ENCODE measurements at regions not wholly inside any gene's neighbourhood (a gene's known extent, or its start where the extent isn't known, plus 50 kb on each side); places are given as distances from the start of the nearest gene placed in this dataset.
"Not testable (repeated sequence)": the region's sequence is repeated elsewhere in the genome, so short reads cannot be mapped to it uniquely, and the experiment has no call there.

DNA sequence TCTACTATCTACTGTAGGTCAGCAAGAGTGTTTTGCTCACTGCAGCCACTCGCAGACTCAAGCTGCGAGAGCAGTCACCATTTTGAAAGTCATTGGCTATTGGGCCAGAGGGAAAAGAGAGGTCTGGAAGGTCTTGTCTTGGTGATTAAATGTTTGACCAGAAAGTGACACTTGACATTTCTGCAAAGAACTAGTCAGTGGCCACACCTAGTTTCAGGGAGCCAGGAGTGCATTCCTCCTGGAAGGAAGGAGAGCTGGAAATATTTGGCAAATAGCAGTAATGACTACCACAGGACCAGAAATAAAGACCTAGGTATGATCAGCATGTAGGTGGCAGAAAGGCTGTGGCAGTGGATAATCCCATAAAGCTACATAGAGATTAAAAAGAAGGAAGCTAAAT lies 440.0 kb upstream of the PLXNA2 start:
- intact Hi-C loops (cut with micrococcal nuclease): no loop called here

DNA sequence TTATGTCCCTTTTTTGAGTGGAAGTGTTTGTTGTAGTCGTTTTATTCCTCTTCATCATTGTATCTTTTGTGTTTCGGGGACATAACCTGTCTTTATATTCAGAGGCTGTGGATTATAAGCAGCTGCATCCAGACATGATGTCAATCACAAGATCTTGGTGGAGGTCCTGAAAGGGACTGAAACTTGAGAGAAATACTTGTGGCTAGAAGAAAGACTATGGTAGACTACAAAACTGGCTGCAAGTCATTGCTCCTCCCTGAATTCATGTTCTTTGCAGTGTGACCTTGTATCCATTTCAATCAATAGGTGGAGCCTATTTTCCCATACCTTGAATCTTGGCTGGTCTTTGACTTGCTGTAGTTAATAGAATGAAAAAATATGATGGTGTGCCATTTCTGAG lies 442.4 kb upstream of the PLXNA2 start:
- intact Hi-C loops (cut with micrococcal nuclease): no loop called here

DNA sequence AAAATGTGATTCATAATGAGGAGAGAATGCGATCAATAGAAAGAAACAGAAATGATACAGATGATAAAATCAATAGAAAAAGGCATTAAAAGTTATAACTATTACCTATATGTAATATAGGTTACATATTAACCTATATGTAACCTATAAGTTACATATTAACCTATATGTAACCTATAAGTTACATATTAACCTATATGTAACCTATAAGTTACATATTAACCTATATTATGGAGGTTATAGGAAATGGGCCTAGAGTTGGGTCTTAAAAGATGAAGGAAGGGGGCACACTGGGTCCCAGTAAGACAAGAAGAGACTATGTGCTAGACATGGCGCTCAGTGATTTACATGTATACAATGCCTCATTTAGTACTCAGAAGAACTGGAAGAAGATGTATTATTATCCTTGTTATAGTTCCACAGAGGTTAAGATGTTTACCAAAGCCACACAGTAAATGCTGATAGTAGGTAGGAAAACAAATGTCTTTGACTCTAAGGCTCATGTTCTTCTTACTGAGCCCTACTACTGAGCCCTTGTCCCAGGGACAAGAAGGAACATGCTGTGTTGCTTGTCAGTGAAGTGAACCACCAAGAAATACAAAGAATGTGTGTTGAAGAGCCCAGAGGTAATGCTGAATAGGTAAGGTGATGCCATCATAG lies 444.6 kb upstream of the PLXNA2 start:
- intact Hi-C loops (cut with micrococcal nuclease): no loop called here

DNA sequence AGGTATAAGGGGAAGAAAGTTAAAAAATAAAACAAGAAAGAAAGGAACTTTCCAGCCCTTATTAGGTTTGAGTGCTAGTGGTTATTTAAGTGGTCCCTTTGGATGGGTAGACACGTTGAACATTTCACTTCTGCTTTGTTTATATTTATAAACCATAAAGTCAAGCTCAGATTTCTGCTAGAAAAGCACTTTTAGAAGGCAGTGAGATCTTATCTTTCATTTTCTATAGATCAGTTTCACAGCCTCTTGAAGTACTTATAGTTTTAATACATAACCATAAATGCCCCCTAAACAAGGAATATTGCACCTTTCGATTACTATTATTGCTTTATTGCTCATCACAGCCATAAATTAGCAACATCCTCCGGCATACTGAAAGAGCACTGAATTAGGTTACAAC lies 446.8 kb upstream of the PLXNA2 start:
- intact Hi-C loops (cut with micrococcal nuclease): no loop called here

DNA sequence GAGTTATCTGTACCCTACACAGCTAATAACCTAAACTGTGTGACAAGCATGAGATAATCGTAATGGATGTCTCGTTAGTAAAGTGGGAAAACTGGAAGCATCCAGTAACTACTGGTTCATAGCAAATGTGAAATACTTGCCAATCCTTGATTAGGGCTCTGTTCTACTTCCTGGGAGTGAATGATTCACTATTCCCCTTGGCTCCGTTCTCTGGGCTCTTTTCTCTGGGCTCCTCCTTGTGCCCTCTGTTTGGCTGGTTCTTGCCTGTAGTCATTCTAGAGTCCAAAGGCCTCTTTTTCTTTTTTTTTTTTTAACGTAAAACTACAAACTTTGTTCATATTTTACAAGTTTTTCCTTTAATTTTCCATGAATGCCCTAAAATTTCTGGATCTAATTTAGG lies 465.8 kb upstream of the PLXNA2 start:
- intact Hi-C loops (cut with micrococcal nuclease): no loop called here

DNA sequence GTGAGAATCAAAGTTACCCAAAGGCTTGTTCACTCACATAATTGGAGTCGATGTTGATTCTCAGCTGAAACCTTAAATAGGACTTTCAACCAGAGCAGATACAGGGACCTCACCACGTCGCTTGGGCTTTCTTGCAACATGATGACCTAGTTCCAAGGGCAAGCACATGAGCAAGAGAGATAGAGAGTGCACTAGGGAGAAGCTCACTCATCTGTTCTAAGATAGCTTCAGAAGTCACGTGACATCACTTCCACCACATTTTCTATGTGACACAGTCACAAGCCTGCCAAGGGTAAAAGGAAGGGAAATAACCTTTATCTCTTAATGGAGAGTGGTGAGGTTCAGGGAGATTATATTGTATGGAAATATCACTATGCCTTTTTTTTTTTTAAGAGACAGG lies 470.1 kb upstream of the PLXNA2 start:
- intact Hi-C loops (cut with micrococcal nuclease): no loop called here

DNA sequence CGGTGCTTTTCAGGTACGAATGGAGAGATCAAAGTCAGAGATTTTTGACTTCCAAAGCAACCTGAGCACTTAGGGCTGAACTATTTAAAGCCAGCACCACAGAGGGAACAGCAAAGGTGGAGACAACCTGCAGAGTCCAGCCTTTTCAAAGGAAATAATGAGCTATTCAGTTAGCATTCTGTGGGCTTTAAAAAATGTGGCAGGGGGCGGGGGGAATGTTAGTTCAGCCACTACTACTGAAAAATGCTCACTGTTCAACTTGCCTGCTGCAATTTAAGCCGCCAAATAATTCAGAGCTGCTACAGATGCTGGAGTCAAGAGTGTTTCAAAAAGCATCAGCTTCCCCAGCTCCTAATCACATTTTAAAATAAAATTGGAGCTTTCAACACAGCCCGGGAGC lies 473.3 kb upstream of the PLXNA2 start:
- intact Hi-C loops (cut with micrococcal nuclease): no loop called here

DNA sequence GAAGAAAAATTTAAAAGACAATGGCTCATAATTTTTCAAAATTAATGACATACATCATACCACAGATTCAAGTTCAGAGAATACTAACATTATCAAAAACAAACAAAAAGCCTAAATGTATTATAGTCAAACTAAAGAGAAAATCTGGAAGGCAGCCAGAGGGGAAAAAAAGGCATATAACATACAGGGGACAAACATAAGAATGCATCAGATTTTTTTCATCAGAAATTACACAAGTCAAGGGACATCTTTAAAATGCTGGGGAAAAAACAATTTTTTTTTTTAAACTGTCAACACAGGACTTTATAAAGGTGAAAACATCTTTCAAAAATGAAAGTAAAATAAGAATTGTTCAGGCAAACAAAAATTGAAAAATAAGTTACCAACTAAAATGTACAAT lies 478.4 kb upstream of the PLXNA2 start:
- intact Hi-C loops (cut with micrococcal nuclease): no loop called here

DNA sequence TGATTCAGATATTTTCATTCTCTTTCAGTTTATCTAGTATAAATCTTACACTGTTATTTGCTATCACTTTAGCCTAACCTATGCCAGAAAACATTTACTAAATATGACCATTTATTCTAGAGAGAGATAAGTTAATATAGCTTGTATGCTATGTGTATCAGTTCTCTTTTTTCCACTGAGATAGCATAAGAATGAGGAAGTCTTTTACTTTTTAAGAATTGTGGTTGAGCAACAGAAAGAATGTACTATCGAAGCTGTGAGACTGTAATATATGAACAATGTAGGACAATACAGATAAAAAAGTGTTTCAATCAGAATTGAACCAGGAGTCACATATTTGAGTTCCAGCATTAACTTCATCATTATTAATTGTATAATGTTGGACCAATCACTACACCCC lies 479.9 kb upstream of the PLXNA2 start:
- intact Hi-C loops (cut with micrococcal nuclease): no loop called here

DNA sequence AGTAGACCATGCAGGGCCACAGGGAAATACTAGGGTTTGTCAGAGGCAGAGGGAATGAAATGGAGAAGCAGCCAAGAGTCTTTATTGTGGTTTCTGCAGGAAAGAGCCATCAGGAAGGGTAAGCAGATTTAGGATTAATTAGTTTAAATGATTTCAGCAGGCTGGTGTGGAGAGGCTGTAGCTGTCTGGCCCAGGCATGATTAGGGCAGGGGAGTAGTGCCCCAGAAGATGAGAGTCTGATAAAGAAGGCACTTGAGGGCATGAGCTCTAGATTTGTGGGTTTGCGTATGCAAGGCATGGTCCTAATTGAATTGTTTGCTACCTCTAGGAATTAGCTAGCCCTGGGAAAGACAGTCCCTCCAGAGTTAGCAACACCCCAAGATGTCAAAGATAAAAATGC lies 484.6 kb upstream of the PLXNA2 start:
- intact Hi-C loops (cut with micrococcal nuclease): no loop called here

DNA sequence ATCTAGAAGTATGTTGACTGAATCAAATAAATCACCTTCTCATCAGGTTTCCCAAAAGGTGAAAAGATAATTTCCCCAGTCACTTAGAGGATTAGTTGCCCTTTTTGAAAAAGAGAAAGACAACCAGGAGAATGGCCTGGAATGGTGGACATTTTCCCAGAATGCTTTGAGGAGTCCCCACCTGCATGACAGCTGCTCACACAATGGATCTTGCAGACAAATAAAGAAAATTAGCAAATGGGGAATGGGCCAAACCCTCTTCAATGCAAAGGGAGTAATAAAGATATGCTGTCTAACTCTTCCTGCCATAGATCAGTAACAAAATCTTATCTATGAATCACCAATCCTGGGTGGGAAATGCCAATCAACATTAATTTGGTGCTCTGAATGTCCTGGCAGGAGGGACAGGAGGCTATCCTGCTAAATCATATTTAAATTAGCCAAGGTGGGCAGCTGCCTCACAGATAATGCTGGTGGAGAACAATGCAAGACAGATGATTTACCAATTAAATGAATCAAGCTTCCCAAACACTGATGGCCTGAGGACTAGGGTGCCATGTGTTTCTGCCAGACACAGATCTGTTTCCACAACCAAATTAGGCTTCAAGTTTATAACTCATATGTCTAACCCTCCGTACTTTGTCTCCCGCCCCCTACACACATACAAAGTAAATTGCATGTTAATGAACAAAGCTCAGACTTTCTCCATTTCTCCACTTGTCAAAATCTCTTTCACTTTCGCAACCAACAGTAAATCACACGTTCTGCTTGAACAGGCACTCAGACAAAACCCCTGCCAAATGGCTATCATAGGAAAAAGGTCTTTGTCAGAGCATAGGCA lies 488.0 kb upstream of the PLXNA2 start:
- intact Hi-C loops (cut with micrococcal nuclease): no loop called here

DNA sequence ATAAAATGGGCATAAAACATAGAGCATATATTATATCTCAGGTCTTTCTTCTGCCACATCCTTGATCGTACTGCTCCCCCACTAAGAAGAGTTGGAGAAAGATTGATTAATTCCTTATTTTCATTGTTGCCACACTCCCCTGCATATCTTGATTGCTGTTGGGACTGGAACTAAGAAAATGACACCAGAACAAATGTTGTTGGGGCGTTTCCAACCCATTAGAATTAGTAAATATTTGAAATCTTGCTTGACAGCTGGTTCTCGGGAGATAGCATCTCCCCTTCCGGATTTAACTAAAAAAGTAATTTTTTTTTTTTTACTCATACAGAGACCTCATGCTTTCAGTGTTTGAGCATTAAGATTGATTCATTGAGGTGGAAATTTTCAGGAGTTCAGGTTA lies 493.0 kb upstream of the PLXNA2 start:
- intact Hi-C loops (cut with micrococcal nuclease): no loop called here

DNA sequence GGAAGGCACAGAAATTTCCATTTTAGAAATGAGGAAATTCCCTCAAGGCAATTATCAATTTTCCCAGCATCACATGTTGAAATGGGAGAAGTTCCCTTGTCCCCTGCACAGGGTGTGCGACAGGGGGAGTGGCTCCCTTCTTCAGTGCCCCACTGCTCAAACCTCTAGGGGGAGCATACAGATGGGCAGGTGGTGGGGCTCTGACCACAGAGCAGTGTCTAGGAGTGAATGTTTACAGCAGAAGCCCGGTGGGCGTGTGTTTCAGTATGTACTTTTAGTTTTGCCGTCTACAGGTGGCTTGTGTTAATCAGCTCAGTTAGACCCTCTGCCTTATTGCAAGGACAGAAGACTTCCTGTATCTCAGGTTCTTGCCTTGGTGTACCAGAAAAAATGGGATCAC lies 493.7 kb upstream of the PLXNA2 start:
- intact Hi-C loops (cut with micrococcal nuclease): no loop called here

DNA sequence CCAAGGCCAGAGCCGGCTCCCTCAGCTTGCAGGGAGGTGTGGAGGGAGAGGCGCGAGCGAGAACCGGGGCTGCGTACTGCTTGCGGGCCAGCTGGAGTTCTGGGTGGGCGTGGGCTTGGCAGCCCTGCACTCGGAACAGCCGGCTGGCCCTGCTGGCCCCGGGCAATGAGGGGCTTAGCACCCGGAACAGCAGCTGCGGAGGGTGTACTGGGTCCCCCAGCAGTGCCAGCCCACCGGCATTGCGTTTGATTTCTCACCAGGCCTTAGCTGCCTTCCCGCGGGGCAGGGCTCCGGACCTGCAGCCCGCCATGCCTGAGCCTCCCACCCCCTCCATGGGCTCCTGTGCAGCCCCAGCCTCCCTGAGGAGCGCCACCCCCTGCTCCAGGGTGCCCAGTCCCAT lies 495.5 kb upstream of the PLXNA2 start:
- intact Hi-C loops (cut with micrococcal nuclease): not testable (repeated sequence)

DNA sequence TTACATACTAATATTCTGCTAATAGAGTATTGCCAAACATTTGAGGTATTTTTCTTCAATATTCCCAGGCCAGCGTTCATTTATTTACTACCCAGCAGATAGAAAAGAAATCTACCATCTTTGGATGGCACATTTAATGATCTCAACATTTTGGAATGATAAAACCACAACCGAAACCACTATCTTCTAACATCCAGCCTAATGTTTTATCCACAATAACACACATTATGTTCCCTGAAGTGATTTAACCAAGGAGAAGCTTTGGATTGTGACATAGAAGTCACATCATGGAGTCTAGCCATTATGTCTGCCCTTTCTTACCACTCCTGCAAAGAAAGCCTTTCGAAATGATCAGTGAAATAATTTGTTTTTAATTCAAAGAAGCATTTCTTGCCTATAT lies 497.1 kb upstream of the PLXNA2 start:
- intact Hi-C loops (cut with micrococcal nuclease): no loop called here

DNA sequence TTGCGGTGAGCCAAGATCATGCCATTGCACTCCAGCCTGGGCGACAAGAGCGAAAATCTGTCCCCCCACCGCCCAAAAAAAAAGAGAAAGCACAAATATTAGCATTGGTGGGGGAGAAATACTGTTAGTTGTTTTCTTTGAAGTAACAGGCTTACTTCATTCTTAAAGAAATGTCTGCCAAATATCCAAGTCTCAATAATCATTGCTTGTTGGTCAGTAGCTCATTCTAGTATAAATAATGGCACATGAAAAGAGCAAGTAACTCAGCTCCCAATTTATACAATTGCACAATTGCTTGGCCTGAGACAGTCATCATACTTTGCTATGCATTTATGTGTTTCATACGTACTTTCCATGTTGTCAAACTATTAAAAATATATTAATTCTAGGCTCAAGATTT lies 499.2 kb upstream of the PLXNA2 start:
- intact Hi-C loops (cut with micrococcal nuclease): no loop called here

DNA sequence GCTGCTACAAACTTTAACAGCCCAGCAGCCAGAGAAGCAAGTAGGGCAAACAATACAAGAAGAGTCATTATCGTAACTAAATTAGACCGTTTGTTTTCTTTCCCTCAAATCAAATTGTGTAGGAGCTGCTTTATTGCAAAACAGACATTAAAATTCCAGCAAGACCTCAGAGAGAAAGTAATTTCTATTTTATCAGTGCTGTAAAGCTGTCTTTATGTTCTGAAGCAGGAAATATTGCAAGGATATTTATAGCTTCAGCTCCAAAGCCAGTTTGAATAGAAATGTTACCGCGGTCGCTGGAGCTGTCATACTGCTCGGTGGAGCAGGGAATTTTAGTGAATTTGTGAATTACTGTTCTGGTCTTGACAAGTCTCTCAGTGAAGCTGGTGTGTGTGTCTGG lies 503.8 kb upstream of the PLXNA2 start:
- intact Hi-C loops (cut with micrococcal nuclease): no loop called here

DNA sequence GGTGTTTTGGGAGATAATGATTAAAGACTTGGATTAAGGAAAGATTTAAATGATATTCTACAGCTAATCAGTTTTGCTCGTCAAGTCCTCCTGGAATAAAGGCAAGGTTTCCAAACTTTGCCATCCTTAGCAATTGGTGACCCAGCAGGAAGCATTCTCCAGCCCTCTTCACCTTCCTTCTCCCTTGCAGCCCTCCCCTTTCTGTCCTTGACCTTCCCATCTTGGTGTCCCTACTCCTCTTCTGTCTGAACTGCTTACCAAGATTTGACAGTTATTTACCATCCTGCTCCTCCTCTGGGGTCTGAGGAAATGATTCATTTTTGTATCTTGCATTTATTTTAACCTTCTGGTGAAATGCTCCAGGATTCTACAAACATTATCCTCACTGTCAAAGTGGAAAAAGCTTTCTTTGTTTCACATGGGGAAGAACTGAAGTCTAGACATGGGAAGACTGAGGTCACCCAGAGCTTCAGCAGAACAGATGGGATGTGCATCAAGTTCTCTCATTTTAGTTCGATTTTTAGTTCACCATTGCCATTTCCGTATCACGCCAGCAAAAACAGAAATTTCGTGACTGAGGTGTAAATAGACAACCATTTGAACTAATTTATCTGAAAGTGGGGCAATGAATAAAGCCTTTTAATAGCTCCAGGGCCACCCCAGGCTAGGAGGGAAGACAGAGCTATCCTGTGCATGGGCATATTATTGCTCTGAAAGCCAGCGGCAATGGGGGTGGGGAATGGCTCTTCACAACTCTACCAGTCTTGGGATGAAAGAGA lies 504.4 kb upstream of the PLXNA2 start:
- intact Hi-C loops (cut with micrococcal nuclease): no loop called here

DNA sequence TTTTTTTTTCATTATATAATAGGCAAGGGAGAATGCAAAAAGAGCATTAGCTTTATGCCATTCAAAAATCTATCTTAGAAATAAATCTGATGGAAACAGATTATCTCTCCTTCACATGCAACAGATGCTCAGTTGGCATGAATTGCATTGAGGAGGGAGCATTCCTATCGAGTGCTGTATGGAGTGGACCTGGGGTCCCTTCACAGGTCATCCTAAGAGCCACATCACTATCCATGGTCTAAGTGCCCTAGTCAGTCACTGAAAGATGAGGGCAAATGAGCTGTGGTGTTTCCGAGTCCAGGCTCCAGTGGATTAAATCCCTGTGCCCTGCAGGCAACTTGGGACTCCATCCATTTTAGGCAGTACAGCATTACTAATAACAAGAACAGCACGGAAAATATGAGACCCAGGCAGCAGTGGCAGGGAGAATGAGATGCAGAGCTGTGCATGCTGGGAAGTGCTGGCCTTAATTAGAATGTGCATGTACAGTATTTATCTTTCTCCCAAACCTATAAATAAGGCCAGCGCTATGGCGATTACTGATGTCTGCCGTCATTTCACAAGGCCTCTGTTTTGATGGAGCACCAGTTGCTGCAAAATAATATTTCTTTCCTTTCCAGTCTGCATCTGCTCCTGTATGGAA lies 512.3 kb upstream of the PLXNA2 start:
- intact Hi-C loops (cut with micrococcal nuclease): no loop called here

DNA sequence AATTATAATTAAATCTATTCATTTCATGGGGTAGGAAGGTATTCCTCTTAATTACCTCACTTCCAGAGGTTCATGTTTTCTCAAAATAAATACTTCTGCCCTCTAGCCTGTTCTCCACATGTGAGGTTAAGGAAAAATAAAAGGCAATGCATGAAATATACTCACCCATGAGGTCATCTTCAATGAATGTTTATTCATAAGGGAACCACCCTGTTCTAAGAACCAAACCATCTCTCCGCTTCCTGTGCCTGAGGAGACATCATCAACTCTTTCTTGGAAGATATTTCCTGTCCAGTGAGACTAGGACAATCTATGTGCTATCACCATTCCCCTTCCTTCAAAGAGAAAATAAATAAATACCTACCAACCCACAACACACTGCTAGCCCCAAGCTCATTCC lies 513.7 kb upstream of the PLXNA2 start:
- intact Hi-C loops (cut with micrococcal nuclease): no loop called here

DNA sequence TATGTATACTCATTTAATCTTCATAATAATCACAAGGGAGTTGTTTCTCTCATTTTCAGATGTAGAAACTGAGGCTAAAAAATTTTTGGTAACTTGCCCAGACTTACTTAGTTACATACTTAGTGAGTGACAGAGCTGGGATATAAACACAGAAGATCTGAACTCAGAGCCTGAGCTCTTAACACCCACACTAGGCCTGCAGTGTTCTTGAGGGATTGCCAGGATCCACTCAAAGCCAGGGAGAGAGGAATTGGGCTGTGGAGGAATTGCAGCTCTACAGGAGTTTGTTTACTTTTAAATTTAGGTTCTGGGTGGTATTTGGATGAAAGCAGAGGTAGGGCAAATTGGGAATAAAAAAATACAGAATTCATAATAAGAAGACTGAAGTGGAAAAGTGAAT lies 515.1 kb upstream of the PLXNA2 start:
- intact Hi-C loops (cut with micrococcal nuclease): no loop called here

DNA sequence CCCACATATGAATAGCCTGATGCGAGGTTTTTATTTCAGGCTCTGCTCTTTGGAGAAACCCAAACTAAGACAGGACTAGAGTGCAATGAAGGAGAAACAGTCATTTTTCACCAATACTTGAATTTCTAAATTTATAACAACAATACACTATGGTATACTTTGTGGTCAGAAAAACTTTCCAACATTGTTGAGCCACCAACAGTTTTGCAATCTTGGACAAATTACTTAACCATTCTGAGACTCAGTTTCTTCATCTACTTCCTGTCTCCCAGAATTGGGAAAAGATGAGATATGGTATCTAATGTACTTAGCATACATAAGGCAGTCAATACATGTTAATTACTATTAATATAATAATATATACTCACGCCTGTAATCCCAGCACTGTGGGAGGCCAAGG lies 519.8 kb upstream of the PLXNA2 start:
- intact Hi-C loops (cut with micrococcal nuclease): no loop called here

All from T-helper 2 cell treated with Interferon-gamma antibody and Interleukin-4, amounts not matched to agents 100 ng/mL and 5 ng/mL, for 36 hours (primary cell).